PC-3 (cell line): ENCODE measurements at regions not wholly inside any gene's neighbourhood (a gene's known extent, or its start where the extent isn't known, plus 50 kb on each side); places are given as distances from the start of the nearest gene placed in this dataset.
"Not testable (repeated sequence)": the region's sequence is repeated elsewhere in the genome, so short reads cannot be mapped to it uniquely, and the experiment has no call there.

Source experiments
- ATAC-seq: fragments of 200-7000 bp; cut with Tn5 transposase; 2 replicates; pipeline ENCODE4 v1.9.1; 2020; ENCODE audit warnings: mild to moderate bottlenecking, moderate library complexity
- BruUV-seq: library from RNA; stranded (reverse); fragments of 400-500 nt; replicated peaks from 2 replicates; lab custom pipeline; 2021; lab: Mats Ljungman, UMichigan
- CTCF ChIA-PET: fragments of 300-600 bp; sonication (Branson Sonifier 250); formaldehyde crosslinking; loops from one replicate; lab custom pipeline; 2022; ENCODE audit warnings: antibody characterized with exemption; lab: Charles Lee
- POLR2A ChIA-PET: fragments of 300-600 bp; sonication (Branson Sonifier 250); formaldehyde crosslinking; loops from one replicate; lab custom pipeline; 2022; ENCODE audit warnings: antibody characterized with exemption; ENCODE audit not compliant: unreplicated experiment; lab: Charles Lee
- DNase-seq: peaks from one replicate; pipeline ENCODE4 v3.0.0-alpha.2; 2015
- H2AFZ ChIP-seq: fragments of 300-600 bp; sonication (generic); 2 replicates; pipeline ENCODE4 v1.6.0; 2016; ENCODE audit warnings: antibody characterized with exemption, low read length
- H3F3A ChIP-seq: fragments of 300-600 bp; sonication (generic); one replicate; pipeline ENCODE4 v1.6.0; 2017; ENCODE audit warnings: antibody characterized with exemption, low read length, control low read depth, mild to moderate bottlenecking; ENCODE audit not compliant: unreplicated experiment
- H3K27ac ChIP-seq: fragments of 300-600 bp; sonication (generic); 2 replicates; pipeline ENCODE4 v1.5.1; 2016; ENCODE audit warnings: mild to moderate bottlenecking, low read length
- H3K27me3 ChIP-seq: fragments of 300-600 bp; sonication (generic); 2 replicates; pipeline ENCODE4 v1.6.1; 2016; ENCODE audit warnings: low read length, mixed read lengths
- H3K36me3 ChIP-seq: fragments of 300-600 bp; sonication (generic); 2 replicates; pipeline ENCODE4 v1.6.1; 2016; ENCODE audit warnings: low read depth, mixed run types, low read length, mixed read lengths
- H3K4me1 ChIP-seq: fragments of 300-600 bp; sonication (generic); 2 replicates; pipeline ENCODE4 v1.5.1; 2016; ENCODE audit warnings: low read length; ENCODE audit not compliant: insufficient read depth
- H3K4me2 ChIP-seq: fragments of 300-600 bp; sonication (generic); 2 replicates; pipeline ENCODE4 v1.6.0; 2016; ENCODE audit warnings: low read length
- H3K4me3 ChIP-seq: fragments of 300-600 bp; sonication (generic); 2 replicates; pipeline ENCODE4 v1.5.1; 2016; ENCODE audit warnings: mild to moderate bottlenecking, low read length, mixed read lengths
- H3K79me2 ChIP-seq: fragments of 300-600 bp; sonication (generic); 2 replicates; pipeline ENCODE4 v1.6.1; 2017; ENCODE audit warnings: low read length, mixed read lengths
- H3K9ac ChIP-seq: fragments of 300-600 bp; sonication (generic); 2 replicates; pipeline ENCODE4 v1.6.0; 2016; ENCODE audit warnings: mild to moderate bottlenecking, low read length
- H3K9me2 ChIP-seq: fragments of 300-600 bp; sonication (generic); replicated peaks from 2 replicates; pipeline ENCODE4 v1.6.1; 2016; ENCODE audit warnings: mixed run types, low read length, mixed read lengths
- H3K9me3 ChIP-seq: fragments of 300-600 bp; sonication (generic); 2 replicates; pipeline ENCODE4 v1.6.1; 2016; ENCODE audit warnings: low read length, mixed read lengths
- H4K20me1 ChIP-seq: fragments of 300-600 bp; sonication (generic); 2 replicates; pipeline ENCODE4 v1.6.1; 2016; ENCODE audit warnings: low read length, mixed read lengths
- CTCF ChIP-seq: fragments of 300-600 bp; sonication (generic); conservative IDR thresholded peaks from 2 replicates; pipeline ENCODE4 v1.5.1; 2017; ENCODE audit warnings: antibody characterized with exemption, low read depth, mild to moderate bottlenecking, low read length
- EZH2 ChIP-seq: fragments of 300-600 bp; sonication (generic); IDR thresholded peaks from one replicate; pipeline ENCODE4 v1.6.1; 2017; ENCODE audit warnings: antibody characterized with exemption, mild to moderate bottlenecking, low read length; ENCODE audit not compliant: unreplicated experiment
- EZH2phosphoT487 ChIP-seq: fragments of 300-600 bp; sonication (generic); IDR thresholded peaks from 2 replicates; pipeline ENCODE4 v1.6.1; 2018; ENCODE audit warnings: mild to moderate bottlenecking, antibody characterized with exemption, low read length, borderline replicate concordance
- intact Hi-C: fragments of 100-400 bp; cut with micrococcal nuclease; formaldehyde crosslinking; loops from 2 replicates; pipeline ENCODE4 v1.9.0; 2023

DNA sequence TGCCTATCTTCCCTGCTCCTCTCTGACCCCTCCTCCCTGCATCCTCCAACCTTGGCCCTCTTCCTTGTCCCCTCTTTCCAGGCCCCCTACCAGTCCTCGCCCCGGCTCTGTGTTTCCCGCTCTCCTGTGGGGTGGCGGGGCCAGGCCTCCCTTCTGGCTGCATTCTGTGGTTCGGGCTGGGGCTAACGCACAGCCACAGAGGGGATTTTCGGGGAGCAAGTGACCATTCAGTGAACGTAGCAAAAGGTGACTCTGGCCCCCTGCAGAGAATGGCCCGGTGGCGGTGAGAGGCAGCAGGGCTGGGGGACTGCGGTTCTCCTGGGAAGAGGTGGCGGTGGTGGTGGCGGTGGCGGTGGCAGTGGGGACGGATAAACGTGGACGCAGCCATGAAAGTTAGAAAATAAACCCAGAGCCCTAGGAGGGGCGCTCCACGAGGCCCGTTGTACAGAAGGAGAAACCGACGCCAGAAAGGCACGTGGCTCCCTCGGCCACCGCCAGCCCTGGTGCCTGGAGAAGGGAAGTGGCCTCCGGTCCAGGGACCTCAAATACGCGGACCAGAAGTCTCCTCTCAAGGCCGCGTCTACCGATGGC lies 269.6 kb downstream of the ADGRD1 start:
- Histone ChIP-seq H3K9me2 (no peaks in the 10 kb centered on the region), H3K36me3 (no peaks in the 10 kb centered on the region), H3K4me2 (no peak overlapping the region), H3F3A (no peaks in the 10 kb centered on the region), H2AFZ (no peak overlapping the region), H3K9me3 (no peaks in the 10 kb centered on the region), H4K20me1 (no peaks in the 10 kb centered on the region), H3K79me2 (no peaks in the 10 kb centered on the region), H3K4me1 (no peaks in the 10 kb centered on the region), H3K27me3 (peaks cover 26% of the 10 kb centered on the region), H3K9ac (no peak overlapping the region), H3K27ac (no peak overlapping the region), H3K4me3 (no peak overlapping the region)
- ATAC-seq (no peak), DNase-seq (no peak)
- ChIA-PET POLR2A (no interaction called here), CTCF (no interaction called here)
- BruUV-seq: no TSS peak
- intact Hi-C loops: no loop called here
- TF ChIP-seq CTCF (no peak), EZH2 (no peak), EZH2phosphoT487 (no peak)

- Histone ChIP-seq H3K27me3 (peaks cover 20% of the 10 kb centered on the region), H3F3A (no peaks in the 10 kb centered on the region), H3K36me3 (no peaks in the 10 kb centered on the region), H3K4me3 (no peak overlapping the region), H3K4me1 (no peaks in the 10 kb centered on the region), H4K20me1 (no peaks in the 10 kb centered on the region), H3K79me2 (no peaks in the 10 kb centered on the region), H2AFZ (no peak overlapping the region), H3K27ac (no peak overlapping the region), H3K9me3 (no peaks in the 10 kb centered on the region), H3K4me2 (no peak overlapping the region), H3K9ac (no peak overlapping the region), H3K9me2 (no peaks in the 10 kb centered on the region)
- no TSS peak for BruUV-seq
- intact Hi-C loops: no loop called here
- ATAC-seq (no peak), DNase-seq (no peak)
- POLR2A ChIA-PET: no interaction called here
- CTCF ChIA-PET: no interaction called here
- TF ChIP-seq CTCF: no peak
- TF ChIP-seq EZH2phosphoT487: no peak
- TF ChIP-seq EZH2: no peak
Observed at GRCh38 chr12:131223791-131224225, 270.1 kb downstream of the ADGRD1 start.

DNA sequence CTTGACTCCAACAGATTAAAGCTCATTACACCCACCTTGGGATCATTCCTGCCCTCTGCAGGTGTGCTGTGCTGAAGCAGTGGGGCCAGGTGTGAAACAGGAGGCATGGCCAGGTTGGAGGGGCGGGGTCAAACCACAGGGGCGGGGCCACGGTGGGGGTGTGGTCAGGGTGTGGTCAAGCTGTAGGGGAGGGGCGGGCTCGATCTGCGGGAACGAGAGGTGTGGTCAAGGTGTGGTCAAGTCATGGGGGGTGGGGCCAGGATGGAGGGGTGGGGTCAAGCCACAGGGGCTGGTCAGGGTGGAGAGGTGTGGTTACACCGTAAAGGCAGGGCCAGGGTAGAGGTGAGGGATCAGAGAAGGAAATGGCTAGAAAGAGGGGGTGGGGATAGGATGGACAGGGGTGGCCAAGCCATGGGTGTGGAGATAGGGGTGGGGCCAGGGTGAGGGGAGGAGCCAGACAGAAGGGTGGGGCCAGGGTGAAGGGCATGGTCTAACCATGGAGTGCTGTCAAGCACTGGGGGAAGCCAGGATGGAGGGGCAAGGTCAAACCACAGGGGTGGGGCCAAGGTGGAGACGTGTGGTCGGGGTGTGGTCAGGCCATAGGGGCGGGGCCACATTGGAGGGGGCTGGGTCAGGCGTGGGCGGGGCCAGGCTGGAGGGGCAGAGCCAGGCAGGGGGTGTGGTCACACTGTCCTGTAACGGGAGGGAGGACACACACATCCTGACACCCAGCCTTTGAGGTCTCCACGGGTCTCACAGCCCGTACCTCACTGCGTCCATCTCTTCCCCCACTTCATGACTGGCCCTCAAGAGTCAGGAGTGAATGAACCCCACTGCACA lies 270.7 kb downstream of the ADGRD1 start:
- POLR2A ChIA-PET, H3K27ac ChIP-seq, H3K4me3 ChIP-seq, H2AFZ ChIP-seq, CTCF ChIA-PET, H3K4me1 ChIP-seq, H3K36me3 ChIP-seq, H3K79me2 ChIP-seq, H3K4me2 ChIP-seq, H3K9me2 ChIP-seq, H3K9me3 ChIP-seq, H3K9ac ChIP-seq, H4K20me1 ChIP-seq, H3F3A ChIP-seq, BruUV-seq, intact Hi-C loops: not testable (repeated sequence)
- H3K27me3 ChIP-seq: peaks cover 16% of the 10 kb centered on the region
- DNase-seq: peak; percentile 12
- ATAC-seq: peak; percentile 13; the same call in 1 of the 2 replicates

GRCh38 chr12:131225066-131225380 lies 271.3 kb downstream of the ADGRD1 start:
- H3K9me3 ChIP-seq, ATAC-seq, H2AFZ ChIP-seq, H3F3A ChIP-seq, H3K4me2 ChIP-seq, POLR2A ChIA-PET, BruUV-seq, H3K79me2 ChIP-seq, CTCF ChIA-PET, H3K4me1 ChIP-seq, H3K36me3 ChIP-seq, H3K27ac ChIP-seq, H3K9ac ChIP-seq, DNase-seq, H4K20me1 ChIP-seq, H3K9me2 ChIP-seq, H3K4me3 ChIP-seq, intact Hi-C loops: not testable (repeated sequence)
- H3K27me3 ChIP-seq: peaks cover 16% of the 10 kb centered on the region
